Neutrophil (primary cell): ENCODE measurements at regions not wholly inside any gene's neighbourhood (a gene's known extent, or its start where the extent isn't known, plus 50 kb on each side); places are given as distances from the start of the nearest gene placed in this dataset.

Source experiments
- H3K27ac ChIP-seq: fragments of 200-600 bp; sonication (generic); 2 replicates; pipeline ENCODE4 v1.5.1; 2016; ENCODE audit warnings: mild to moderate bottlenecking, moderate library complexity
- H3K27me3 ChIP-seq: fragments of 200-600 bp; sonication (generic); 2 replicates; pipeline ENCODE4 v1.6.0; 2016; ENCODE audit warnings: mild to moderate bottlenecking
- H3K36me3 ChIP-seq: fragments of 200-600 bp; sonication (generic); 2 replicates; pipeline ENCODE4 v1.5.1; 2017
- H3K4me1 ChIP-seq, 2 experiments: fragments of 200-600 bp in 1 of 2; sonication (generic) in 1 of 2; 1 replicate in 1 of 2; 2 replicates in 1 of 2; pipeline versions ENCODE4 v1.5.1 to v1.6.1; 2013 to 2016; ENCODE audit warnings: low read depth in 1 of 2, low read length in 1 of 2, mild to moderate bottlenecking in 1 of 2, moderate library complexity in 1 of 2; ENCODE audit not compliant: control insufficient read depth in 1 of 2, insufficient read depth in 1 of 2
- H3K4me3 ChIP-seq, 2 experiments: fragments of 200-600 bp in 1 of 2; sonication (generic) in 1 of 2; 1 replicate in 1 of 2; 2 replicates in 1 of 2; pipeline ENCODE4 v1.5.1; 2013 to 2016; ENCODE audit warnings: low read depth in 1 of 2, low read length in 1 of 2, mild to moderate bottlenecking in 1 of 2, moderate library complexity in 1 of 2
- H3K9me3 ChIP-seq: fragments of 200-600 bp; sonication (generic); 2 replicates; pipeline ENCODE4 v1.5.1; 2016
- CTCF ChIP-seq: fragments of 200-600 bp; sonication (generic); IDR thresholded peaks from 2 replicates; pipeline ENCODE4 v1.5.1; 2016; ENCODE audit warnings: antibody characterized with exemption

DNA sequence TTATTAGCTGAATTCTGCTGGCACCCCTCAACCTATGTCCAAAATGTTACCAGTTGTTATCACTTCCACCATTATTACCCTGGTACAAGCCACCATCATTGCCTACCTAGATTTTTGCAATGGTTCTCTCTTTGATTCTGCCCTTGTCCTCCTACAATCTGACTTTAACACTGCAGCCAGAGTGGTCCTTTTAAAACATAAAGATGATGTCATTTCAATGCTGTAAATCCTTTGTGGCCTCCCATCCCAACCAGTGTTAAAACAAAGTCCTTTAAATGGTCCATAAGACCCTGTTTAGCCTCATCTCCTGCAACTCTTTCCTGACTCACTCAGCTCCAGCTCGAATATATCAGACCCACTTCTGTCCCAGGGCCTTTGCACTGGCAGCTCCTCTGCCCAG, 54.9 kb upstream of the FSTL4 start:
- Histone ChIP-seq H3K9me3 (no peaks in the 10 kb centered on the region), H3K4me1 (no peaks in the 10 kb centered on the region), H3K36me3 (no peaks in the 10 kb centered on the region), H3K27me3 (no peaks in the 10 kb centered on the region), H3K27ac (no peak overlapping the region), H3K4me3 (no peak overlapping the region)
- TF ChIP-seq CTCF, result no peak

DNA sequence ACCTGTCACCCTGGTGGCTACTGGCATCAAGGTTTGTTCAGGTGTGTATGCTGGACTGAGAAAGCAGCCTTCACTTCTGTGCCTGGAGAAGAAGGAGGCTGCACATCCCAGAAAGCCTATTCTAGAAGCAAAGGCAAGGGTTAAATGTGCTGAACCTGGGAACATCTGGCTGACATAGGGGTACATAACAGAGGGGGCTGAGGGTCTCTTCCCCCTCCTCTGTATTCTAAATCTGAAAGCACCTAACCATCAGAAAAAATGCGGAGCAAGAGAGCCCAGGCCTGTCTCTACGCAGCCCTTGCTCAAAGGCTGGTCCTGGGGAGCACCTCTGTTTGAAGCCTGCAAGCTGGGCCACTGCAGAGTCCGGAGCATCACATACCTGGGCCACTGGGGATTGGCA, 53.2 kb upstream of the FSTL4 start:
- TF ChIP-seq CTCF, result no peak
- Histone ChIP-seq H3K27ac (no peak overlapping the region), H3K4me1 (no peaks in the 10 kb centered on the region), H3K4me3 (no peak overlapping the region), H3K36me3 (no peaks in the 10 kb centered on the region), H3K9me3 (no peaks in the 10 kb centered on the region), H3K27me3 (no peaks in the 10 kb centered on the region)

DNA sequence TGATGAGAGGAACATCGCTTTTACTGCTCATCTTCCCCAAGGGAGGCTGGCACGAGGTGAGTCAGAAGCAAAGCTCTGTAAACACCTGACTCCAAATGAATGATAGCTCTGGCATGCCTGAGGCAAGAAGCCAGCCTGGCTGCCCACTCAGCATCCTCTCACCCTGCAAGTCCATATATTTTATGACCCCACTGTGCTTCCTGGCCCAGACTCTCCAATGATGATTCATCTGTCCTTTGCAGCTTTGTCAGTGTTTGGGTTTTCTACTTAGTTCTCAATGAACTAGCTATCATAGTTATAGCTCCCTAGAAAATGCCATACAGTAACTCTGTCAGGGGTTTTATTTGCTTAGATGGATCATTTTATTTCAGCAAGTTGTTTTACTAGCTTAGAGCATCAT, 52.1 kb upstream of the FSTL4 start:
- Histone ChIP-seq H3K27ac (no peak overlapping the region), H3K36me3 (no peaks in the 10 kb centered on the region), H3K9me3 (no peaks in the 10 kb centered on the region), H3K4me1 (no peaks in the 10 kb centered on the region), H3K4me3 (no peak overlapping the region), H3K27me3 (no peaks in the 10 kb centered on the region)
- TF ChIP-seq CTCF, result no peak

DNA sequence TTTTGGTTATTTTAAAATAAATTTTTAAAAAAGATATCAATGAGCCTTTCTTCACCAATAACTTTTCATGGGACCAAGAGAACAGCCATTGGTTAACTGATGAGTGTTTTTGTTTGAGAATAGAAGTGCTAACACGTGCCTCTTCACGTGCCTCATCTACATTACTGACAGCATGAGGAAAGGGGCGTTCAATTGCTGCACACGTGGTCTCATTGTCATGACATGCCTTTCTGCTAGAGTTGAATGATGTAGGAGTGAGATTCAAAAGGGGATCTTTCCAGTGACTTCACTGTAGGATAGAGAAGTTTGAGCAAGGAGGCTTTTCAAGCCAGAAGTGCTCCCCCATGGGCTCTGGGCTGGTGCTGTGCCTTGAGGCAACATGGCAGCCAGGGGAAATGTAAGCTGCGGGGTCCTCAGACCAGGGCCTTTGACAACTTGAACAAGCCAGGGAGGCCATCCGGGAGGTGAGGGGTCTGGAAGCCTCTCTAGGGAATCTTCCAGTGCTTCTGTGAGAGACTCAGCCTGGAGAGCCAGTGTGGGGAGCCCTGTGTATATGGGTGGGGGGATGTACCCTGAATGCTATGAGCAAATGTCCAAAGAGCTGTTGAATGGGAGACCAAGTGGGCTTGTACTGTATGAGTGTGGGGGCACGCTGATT, 51.2 kb upstream of the FSTL4 start:
- H3K36me3 ChIP-seq, result no peaks in the 10 kb centered on the region
- H3K4me1 ChIP-seq, result no peaks in the 10 kb centered on the region
- no peaks in the 10 kb centered on the region for H3K9me3 ChIP-seq
- no peak for TF ChIP-seq CTCF
- H3K27me3 ChIP-seq, result no peaks in the 10 kb centered on the region
- H3K4me3 ChIP-seq, result no peak overlapping the region
- H3K27ac ChIP-seq, result no peak overlapping the region

GRCh38 chr5:133662578-133662977, 50.2 kb upstream of the FSTL4 start:
- H3K27ac ChIP-seq, result no peak overlapping the region
- H3K4me3 ChIP-seq, result no peak overlapping the region
- no peaks in the 10 kb centered on the region for H3K27me3 ChIP-seq
- no peaks in the 10 kb centered on the region for H3K4me1 ChIP-seq
- no peaks in the 10 kb centered on the region for H3K36me3 ChIP-seq
- H3K9me3 ChIP-seq, result no peaks in the 10 kb centered on the region
- no peak for TF ChIP-seq CTCF
